ENCODE measurements at regions not wholly inside any gene's neighbourhood (a gene's known extent, or its start where the extent isn't known, plus 50 kb on each side); places are given as distances from the start of the nearest gene placed in this dataset.

DNA sequence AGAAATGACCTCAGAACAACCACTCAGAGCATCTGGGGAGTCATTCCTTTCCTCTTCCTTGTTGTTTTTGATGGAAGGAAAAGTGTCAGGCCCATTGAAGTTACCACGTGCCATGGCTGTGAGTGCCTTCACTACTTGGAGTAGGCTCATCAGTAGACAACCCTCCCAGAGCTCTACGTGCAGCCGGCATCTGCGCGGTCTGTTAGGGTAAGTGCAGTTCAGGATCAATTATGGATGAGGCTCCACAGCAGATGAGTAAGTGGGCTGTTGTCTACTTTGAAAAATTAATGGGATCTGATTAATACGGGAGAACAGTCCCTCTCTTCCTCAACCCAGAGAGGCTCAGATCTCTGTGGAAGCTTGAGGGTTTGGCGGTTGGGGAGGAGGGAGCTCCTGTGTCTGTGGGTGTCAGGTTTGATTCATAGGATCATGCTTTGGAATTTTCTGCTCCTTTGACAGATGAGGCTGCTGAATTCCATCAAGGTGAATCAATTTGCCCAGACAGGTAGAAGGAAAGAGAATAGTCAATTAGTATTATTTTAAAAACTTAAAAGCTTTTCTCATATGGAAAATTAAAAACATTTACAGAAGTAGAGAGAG, 93.8 kb upstream of the TOX2 start:
- CTCF ChIA-PET (ENCODE audit: low intra/inter-chr PET ratio, low total read pairs), result no interaction called here
- in situ Hi-C loops (cut with HindIII; ENCODE audit: extremely low pct_ligation_motif_present, low pct_unique_long_range_greater_than_20kb) (no loop called here), intact Hi-C loops (cut with micrococcal nuclease; ENCODE audit: unreplicated experiment) (no loop called here)
- no TSS peak for BruUV-seq (replicated peaks)
- DNase-seq (ENCODE audit: low spot score), result no peak
- WGBS (ENCODE audit: low lambda C conversion rate), result 46% methylated on average over 7 of the region's 7 CpGs
- Histone ChIP-seq H3K79me2 (ENCODE audit: insufficient read depth, low read length) (no peaks in the 10 kb centered on the region), H3K4me1 (ENCODE audit: insufficient read depth, low read length) (no peaks in the 10 kb centered on the region), H3K4me2 (ENCODE audit: low read depth, low read length) (no peak overlapping the region), H3K27me3 (ENCODE audit: control insufficient read depth in 1 of 2, insufficient read depth in 2 of 2, low read length in 2 of 2) (peaks cover 0 to 10% of the 10 kb centered on the region in 2 experiments; a peak in 2 of 5 replicates), H3K9me3 (ENCODE audit: low read length) (no peaks in the 10 kb centered on the region), H2AFZ (ENCODE audit: low read length) (no peak overlapping the region), H3K36me3 (replicated peaks in 1 of 2; ENCODE audit: control insufficient read depth in 1 of 2, insufficient read depth in 2 of 2, low read length in 2 of 2) (no peaks in the 10 kb centered on the region), H3K27ac (ENCODE audit: extremely low read length, insufficient read depth, low read length) (no peak overlapping the region), H3K4me3 (replicated peaks in 1 of 3; ENCODE audit: insufficient read depth in 1 of 3, low read depth in 2 of 3, low read length in 3 of 3) (no peak overlapping the region), H3K9ac (ENCODE audit: insufficient read depth, low read depth, low read length) (no peak overlapping the region), H4K20me1 (ENCODE audit: insufficient read depth, low read length) (no peaks in the 10 kb centered on the region)
- POLR2A ChIA-PET, result no interaction called here
- no peak for FAIRE-seq
- ATAC-seq, result no peak
- no peak for TF ChIP-seq ZNF350 (CRISPR knock-in tag; IDR thresholded peaks at IDR 0.05; ENCODE audit: borderline replicate concordance, low read depth)
- no peak for TF ChIP-seq ZNF678 (CRISPR knock-in tag; IDR thresholded peaks at IDR 0.05)
- TF ChIP-seq, protein P1, sequence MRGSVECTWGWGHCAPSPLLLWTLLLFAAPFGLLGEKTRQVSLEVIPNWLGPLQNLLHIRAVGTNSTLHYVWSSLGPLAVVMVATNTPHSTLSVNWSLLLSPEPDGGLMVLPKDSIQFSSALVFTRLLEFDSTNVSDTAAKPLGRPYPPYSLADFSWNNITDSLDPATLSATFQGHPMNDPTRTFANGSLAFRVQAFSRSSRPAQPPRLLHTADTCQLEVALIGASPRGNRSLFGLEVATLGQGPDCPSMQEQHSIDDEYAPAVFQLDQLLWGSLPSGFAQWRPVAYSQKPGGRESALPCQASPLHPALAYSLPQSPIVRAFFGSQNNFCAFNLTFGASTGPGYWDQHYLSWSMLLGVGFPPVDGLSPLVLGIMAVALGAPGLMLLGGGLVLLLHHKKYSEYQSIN (CRISPR knock-in tag; IDR thresholded peaks at IDR 0.05; ENCODE audit: borderline replicate concordance), result no peak
- TF ChIP-seq CHCHD3 (CRISPR knock-in tag; IDR thresholded peaks at IDR 0.05), result no peak
- TF ChIP-seq, protein P2, sequence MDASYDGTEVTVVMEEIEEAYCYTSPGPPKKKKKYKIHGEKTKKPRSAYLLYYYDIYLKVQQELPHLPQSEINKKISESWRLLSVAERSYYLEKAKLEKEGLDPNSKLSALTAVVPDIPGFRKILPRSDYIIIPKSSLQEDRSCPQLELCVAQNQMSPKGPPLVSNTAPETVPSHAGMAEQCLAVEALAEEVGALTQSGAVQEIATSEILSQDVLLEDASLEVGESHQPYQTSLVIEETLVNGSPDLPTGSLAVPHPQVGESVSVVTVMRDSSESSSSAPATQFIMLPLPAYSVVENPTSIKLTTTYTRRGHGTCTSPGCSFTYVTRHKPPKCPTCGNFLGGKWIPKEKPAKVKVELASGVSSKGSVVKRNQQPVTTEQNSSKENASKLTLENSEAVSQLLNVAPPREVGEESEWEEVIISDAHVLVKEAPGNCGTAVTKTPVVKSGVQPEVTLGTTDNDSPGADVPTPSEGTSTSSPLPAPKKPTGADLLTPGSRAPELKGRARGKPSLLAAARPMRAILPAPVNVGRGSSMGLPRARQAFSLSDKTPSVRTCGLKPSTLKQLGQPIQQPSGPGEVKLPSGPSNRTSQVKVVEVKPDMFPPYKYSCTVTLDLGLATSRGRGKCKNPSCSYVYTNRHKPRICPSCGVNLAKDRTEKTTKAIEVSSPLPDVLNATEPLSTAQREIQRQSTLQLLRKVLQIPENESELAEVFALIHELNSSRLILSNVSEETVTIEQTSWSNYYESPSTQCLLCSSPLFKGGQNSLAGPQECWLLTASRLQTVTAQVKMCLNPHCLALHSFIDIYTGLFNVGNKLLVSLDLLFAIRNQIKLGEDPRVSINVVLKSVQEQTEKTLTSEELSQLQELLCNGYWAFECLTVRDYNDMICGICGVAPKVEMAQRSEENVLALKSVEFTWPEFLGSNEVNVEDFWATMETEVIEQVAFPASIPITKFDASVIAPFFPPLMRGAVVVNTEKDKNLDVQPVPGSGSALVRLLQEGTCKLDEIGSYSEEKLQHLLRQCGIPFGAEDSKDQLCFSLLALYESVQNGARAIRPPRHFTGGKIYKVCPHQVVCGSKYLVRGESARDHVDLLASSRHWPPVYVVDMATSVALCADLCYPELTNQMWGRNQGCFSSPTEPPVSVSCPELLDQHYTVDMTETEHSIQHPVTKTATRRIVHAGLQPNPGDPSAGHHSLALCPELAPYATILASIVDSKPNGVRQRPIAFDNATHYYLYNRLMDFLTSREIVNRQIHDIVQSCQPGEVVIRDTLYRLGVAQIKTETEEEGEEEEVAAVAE (CRISPR knock-in tag; IDR thresholded peaks at IDR 0.05; ENCODE audit: borderline replicate concordance), result no peak
- TF ChIP-seq CENPT (CRISPR knock-in tag; IDR thresholded peaks at IDR 0.05; ENCODE audit: low read depth), result no peak
- TF ChIP-seq ZNF792 (CRISPR knock-in tag; IDR thresholded peaks at IDR 0.05), result no peak
- TF ChIP-seq TEAD3 (CRISPR knock-in tag; optimal IDR thresholded peaks at IDR 0.05; ENCODE audit: borderline replicate concordance), result no peak
- TF ChIP-seq ZFP82 (CRISPR knock-in tag; IDR thresholded peaks at IDR 0.05; ENCODE audit: borderline replicate concordance), result no peak
- TF ChIP-seq, protein P3, sequence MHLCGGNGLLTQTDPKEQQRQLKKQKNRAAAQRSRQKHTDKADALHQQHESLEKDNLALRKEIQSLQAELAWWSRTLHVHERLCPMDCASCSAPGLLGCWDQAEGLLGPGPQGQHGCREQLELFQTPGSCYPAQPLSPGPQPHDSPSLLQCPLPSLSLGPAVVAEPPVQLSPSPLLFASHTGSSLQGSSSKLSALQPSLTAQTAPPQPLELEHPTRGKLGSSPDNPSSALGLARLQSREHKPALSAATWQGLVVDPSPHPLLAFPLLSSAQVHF (CRISPR knock-in tag; IDR thresholded peaks at IDR 0.05), result no peak
- TF ChIP-seq ZNF124 (CRISPR knock-in tag; IDR thresholded peaks at IDR 0.05), result no peak
- no peak for TF ChIP-seq FOXA1 (IDR thresholded peaks at IDR 0.05)
- TF ChIP-seq FOXA1 (CRISPR knock-in tag; IDR thresholded peaks at IDR 0.05), result no peak
- TF ChIP-seq ASH2L (IDR thresholded peaks at IDR 0.05; ENCODE audit: insufficient read length, low read depth, low read length), result no peak
- TF ChIP-seq ZNF598 (CRISPR knock-in tag; IDR thresholded peaks at IDR 0.05; ENCODE audit: borderline replicate concordance), result no peak

All from HepG2 (cell line).